CD4-positive, alpha-beta T cell (primary cell): ENCODE measurements at regions not wholly inside any gene's neighbourhood (a gene's known extent, or its start where the extent isn't known, plus 50 kb on each side); places are given as distances from the start of the nearest gene placed in this dataset.

Experiments used
- ATAC-seq: fragments of 200-7000 bp; cut with Tn5 transposase; one replicate; pipeline ENCODE4 v1.10.0; 2022; ENCODE audit warnings: mild to moderate bottlenecking; ENCODE audit not compliant: poor library complexity
- CTCF ChIA-PET: fragments of 350-600 bp; sonication (Branson Sonifier 250); formaldehyde crosslinking; loops from one replicate; lab custom pipeline; 2021; ENCODE audit warnings: antibody characterized with exemption, inconsistent platforms; lab: Charles Lee
- POLR2A ChIA-PET: fragments of 350-600 bp; sonication (Branson Sonifier 250); formaldehyde crosslinking; loops from one replicate; lab custom pipeline; 2021; ENCODE audit warnings: antibody characterized with exemption, inconsistent platforms; lab: Charles Lee
- DNase-seq, 14 experiments: peaks; one replicate each; pipeline ENCODE4 v3.0.0-alpha.2; 2013 to 2020; ENCODE audit warnings: mixed read lengths in 2 of 14
- H3K27ac ChIP-seq, 2 donors: one replicate each; pipeline versions ENCODE4 v1.5.1 to v1.7.0; 2013; ENCODE audit warnings: low read length in 2 of 2, low read depth in 1 of 2, mild to moderate bottlenecking in 1 of 2
- H3K27me3 ChIP-seq, 2 experiments: 1 replicate in 1 of 2; 2 replicates in 1 of 2; pipeline versions ENCODE4 v1.6.1 to v1.7.0; 2013; ENCODE audit warnings: low read length in 2 of 2, control low read depth in 1 of 2, mild to moderate bottlenecking in 1 of 2, moderate library complexity in 1 of 2; ENCODE audit not compliant: insufficient read depth in 2 of 2, control insufficient read depth in 1 of 2
- H3K36me3 ChIP-seq: one replicate; pipeline ENCODE4 v1.6.1; 2013; ENCODE audit warnings: low read length, control low read depth; ENCODE audit not compliant: insufficient read depth
- H3K4me1 ChIP-seq: one replicate; pipeline ENCODE4 v1.6.1; 2013; ENCODE audit warnings: low read length, control low read depth; ENCODE audit not compliant: insufficient read depth
- H3K4me3 ChIP-seq: one replicate; pipeline ENCODE4 v1.5.1; 2013; ENCODE audit warnings: mild to moderate bottlenecking, low read length, moderate library complexity
- H3K9me3 ChIP-seq, 2 experiments: 1 replicate in 1 of 2; 2 replicates in 1 of 2; pipeline versions ENCODE4 v1.6.1 to v1.7.0; 2013; ENCODE audit warnings: low read length in 2 of 2, mild to moderate bottlenecking in 2 of 2, control low read depth in 1 of 2, moderate library complexity in 1 of 2; ENCODE audit not compliant: control insufficient read depth in 1 of 2, insufficient read depth in 1 of 2
- H3K27ac Mint-ChIP-seq: one replicate; pipeline ENCODE4 v1.8.0; 2020; ENCODE audit warnings: mixed read lengths
- H3K27me3 Mint-ChIP-seq: one replicate; pipeline ENCODE4 v1.8.0; 2021; ENCODE audit warnings: mixed read lengths
- H3K36me3 Mint-ChIP-seq: one replicate; pipeline ENCODE4 v1.8.0; 2021; ENCODE audit warnings: low read depth, mixed read lengths
- H3K4me1 Mint-ChIP-seq: one replicate; pipeline ENCODE4 v1.8.0; 2021; ENCODE audit warnings: low read depth, mixed read lengths
- H3K4me3 Mint-ChIP-seq: one replicate; pipeline ENCODE4 v1.8.0; 2020; ENCODE audit warnings: mild to moderate bottlenecking, mixed read lengths
- H3K9me3 Mint-ChIP-seq: one replicate; pipeline ENCODE4 v1.8.0; 2020; ENCODE audit warnings: mixed read lengths
- intact Hi-C, 2 experiments: fragments of 100-400 bp; cut with DNase I in 1 of 2; cut with micrococcal nuclease in 1 of 2; formaldehyde crosslinking; loops; one replicate each; pipeline versions ENCODE4 v1.15.1 to v1.9.0; 2023 to 2025; cut with DNase I, micrococcal nuclease
- TF ChIP-seq, protein P1 (sequence below): fragments of 200-600 bp; IDR thresholded peaks from one replicate; pipeline ENCODE4 v1.8.0; 2022; ENCODE audit warnings: antibody characterized with exemption, mild to moderate bottlenecking

DNA sequence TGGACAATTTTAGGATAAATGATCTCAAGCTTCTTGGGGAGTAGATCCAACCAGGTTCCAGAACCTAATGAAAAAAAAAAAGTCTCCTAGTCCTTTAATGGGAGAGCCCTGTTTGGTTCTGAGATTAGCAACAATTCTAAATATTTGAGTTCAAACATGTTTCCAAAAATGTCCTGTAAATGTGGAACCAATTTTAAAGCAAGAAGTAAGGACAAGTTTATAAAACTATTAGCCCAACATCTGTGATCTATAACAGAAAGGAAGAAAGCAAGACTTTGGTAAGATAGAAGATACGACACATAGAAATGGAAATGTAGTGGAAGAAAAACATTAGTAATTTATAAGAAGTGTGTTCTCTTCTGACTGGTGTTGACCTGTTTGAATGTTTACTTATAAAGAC lies 79.7 kb upstream of the SLC5A12 start:
- intact Hi-C loops = no loop called here
- no peak overlapping the region for H3K4me3 Mint-ChIP-seq
- no peak for ATAC-seq

DNA sequence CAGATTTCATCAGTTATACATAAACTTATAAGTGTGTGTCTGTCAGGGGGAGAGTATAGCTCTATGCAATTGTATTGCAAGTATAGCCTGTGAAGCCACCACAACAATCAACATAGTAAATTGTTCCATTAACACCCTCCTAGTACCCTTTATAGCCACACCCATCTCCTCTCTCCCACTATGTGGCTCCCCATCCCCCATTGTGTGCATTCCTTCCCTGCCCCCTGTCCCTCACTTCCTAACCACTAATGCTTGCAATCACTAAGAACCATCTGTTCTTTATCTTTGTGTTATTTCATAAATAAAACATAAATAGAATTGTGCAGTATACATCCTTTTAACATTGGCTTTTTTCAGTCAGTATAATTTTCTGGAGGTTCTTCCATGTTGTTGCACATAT lies 83.1 kb upstream of the SLC5A12 start:
- Histone ChIP-seq H3K27me3 (no peaks in the 10 kb centered on the region), H3K9me3 (no peaks in the 10 kb centered on the region), H3K27ac (no peak overlapping the region), H3K36me3 (no peaks in the 10 kb centered on the region), H3K4me3 (no peak overlapping the region), H3K4me1 (no peaks in the 10 kb centered on the region)
- ChIA-PET CTCF (no interaction called here), POLR2A (no interaction called here)
- no peaks in the 10 kb centered on the region for H3K4me1 Mint-ChIP-seq
- TF ChIP-seq, protein P1, sequence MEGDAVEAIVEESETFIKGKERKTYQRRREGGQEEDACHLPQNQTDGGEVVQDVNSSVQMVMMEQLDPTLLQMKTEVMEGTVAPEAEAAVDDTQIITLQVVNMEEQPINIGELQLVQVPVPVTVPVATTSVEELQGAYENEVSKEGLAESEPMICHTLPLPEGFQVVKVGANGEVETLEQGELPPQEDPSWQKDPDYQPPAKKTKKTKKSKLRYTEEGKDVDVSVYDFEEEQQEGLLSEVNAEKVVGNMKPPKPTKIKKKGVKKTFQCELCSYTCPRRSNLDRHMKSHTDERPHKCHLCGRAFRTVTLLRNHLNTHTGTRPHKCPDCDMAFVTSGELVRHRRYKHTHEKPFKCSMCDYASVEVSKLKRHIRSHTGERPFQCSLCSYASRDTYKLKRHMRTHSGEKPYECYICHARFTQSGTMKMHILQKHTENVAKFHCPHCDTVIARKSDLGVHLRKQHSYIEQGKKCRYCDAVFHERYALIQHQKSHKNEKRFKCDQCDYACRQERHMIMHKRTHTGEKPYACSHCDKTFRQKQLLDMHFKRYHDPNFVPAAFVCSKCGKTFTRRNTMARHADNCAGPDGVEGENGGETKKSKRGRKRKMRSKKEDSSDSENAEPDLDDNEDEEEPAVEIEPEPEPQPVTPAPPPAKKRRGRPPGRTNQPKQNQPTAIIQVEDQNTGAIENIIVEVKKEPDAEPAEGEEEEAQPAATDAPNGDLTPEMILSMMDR = no peak
- H3K4me3 Mint-ChIP-seq = no peak overlapping the region
- H3K27ac Mint-ChIP-seq = no peak overlapping the region
- ATAC-seq (no peak), DNase-seq (no peak)
- intact Hi-C loops = no loop called here
- peaks cover 8% of the 10 kb centered on the region for H3K9me3 Mint-ChIP-seq
- H3K27me3 Mint-ChIP-seq = no peaks in the 10 kb centered on the region
- H3K36me3 Mint-ChIP-seq = no peaks in the 10 kb centered on the region

More for the DNA sequence above, 79.7 kb upstream of the SLC5A12 start:
- Histone ChIP-seq H3K27me3 (no peaks in the 10 kb centered on the region), H3K27ac (no peak overlapping the region), H3K9me3 (no peaks in the 10 kb centered on the region), H3K4me1 (no peaks in the 10 kb centered on the region), H3K4me3 (no peak overlapping the region), H3K36me3 (no peaks in the 10 kb centered on the region)
- peaks cover 8% of the 10 kb centered on the region for H3K9me3 Mint-ChIP-seq
- DNase-seq = no peak
- no peaks in the 10 kb centered on the region for H3K36me3 Mint-ChIP-seq
- no peaks in the 10 kb centered on the region for H3K4me1 Mint-ChIP-seq
- no peak overlapping the region for H3K27ac Mint-ChIP-seq
- POLR2A ChIA-PET = no interaction called here
- CTCF ChIA-PET = no interaction called here
- no peaks in the 10 kb centered on the region for H3K27me3 Mint-ChIP-seq
- TF ChIP-seq, protein P1 = no peak

DNA sequence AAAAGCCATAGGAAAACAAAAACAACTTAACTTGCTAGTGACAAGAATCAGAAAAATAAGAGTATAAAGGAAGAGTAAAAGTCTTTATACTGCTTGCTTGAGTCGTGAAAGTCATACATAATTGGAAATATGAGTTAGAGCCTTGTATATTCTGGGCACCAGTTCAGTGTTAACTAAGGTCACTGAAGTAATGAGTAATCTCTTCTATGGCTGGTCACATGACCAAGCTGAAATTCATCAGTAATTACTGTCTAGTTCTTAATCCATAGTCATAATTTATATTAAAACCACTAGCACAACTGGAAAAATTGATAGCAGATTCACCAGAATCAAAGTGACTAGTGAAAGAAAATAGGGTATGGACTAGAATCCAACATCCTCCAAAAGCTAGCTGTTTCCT lies 84.4 kb upstream of the SLC5A12 start:
- CTCF ChIA-PET = no interaction called here
- no peaks in the 10 kb centered on the region for H3K27me3 Mint-ChIP-seq
- Histone ChIP-seq H3K9me3 (no peaks in the 10 kb centered on the region), H3K4me1 (no peaks in the 10 kb centered on the region), H3K27me3 (no peaks in the 10 kb centered on the region), H3K36me3 (no peaks in the 10 kb centered on the region), H3K4me3 (no peak overlapping the region), H3K27ac (no peak overlapping the region)
- no peak overlapping the region for H3K4me3 Mint-ChIP-seq
- H3K36me3 Mint-ChIP-seq = no peaks in the 10 kb centered on the region
- no peak for DNase-seq
- POLR2A ChIA-PET = no interaction called here
- TF ChIP-seq, protein P1 = no peak
- peaks cover 5% of the 10 kb centered on the region for H3K9me3 Mint-ChIP-seq
- ATAC-seq = no peak
- intact Hi-C loops = no loop called here
- H3K4me1 Mint-ChIP-seq = no peaks in the 10 kb centered on the region
- no peak overlapping the region for H3K27ac Mint-ChIP-seq
